Left lobe of liver (tissue), 2 donors: ENCODE measurements at regions not wholly inside any gene's neighbourhood (a gene's known extent, or its start where the extent isn't known, plus 50 kb on each side); places are given as distances from the start of the nearest gene placed in this dataset.

ENCODE experiments used
- ATAC-seq: fragments of 200-7000 bp; cut with Tn5 transposase; one replicate; pipeline ENCODE4 v1.9.1; 2020; ENCODE audit warnings: mild to moderate bottlenecking, moderate library complexity
- DNase-seq: peaks from one replicate; pipeline ENCODE4 v3.0.0-alpha.2; 2020; ENCODE audit warnings: low spot score
- donor health status: DM: no; HTN: no; CAD: no; lungs with moderate emphysema.
- donor health status: DM: no; HTN: yes; CAD: no.

DNA sequence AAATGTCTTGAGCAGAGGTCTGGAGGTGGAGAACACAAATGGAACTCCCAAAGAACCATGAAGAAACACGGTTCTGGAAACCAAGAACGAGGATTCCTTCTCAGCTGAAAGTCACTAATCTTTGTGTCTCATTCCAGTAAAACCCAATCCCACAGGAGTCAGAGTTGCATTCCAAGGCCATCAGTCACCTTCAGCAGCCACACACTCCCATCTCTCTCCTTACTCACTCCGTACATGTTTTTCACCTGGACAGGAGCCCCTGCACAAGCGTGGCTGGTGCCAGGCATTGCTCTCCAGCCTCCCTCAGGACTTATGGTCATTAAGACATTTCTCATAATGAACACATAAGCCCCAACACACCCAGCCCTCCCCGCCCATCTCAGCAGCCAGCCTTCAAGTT is 175.4 kb upstream of the SIX2 start:
- no peak for DNase-seq
- ATAC-seq = no peak

- no peak for ATAC-seq
- no peak for DNase-seq
These were observed 173.5 kb upstream of the SIX2 start for GRCh38 chr2:45182667-45183295.

DNA sequence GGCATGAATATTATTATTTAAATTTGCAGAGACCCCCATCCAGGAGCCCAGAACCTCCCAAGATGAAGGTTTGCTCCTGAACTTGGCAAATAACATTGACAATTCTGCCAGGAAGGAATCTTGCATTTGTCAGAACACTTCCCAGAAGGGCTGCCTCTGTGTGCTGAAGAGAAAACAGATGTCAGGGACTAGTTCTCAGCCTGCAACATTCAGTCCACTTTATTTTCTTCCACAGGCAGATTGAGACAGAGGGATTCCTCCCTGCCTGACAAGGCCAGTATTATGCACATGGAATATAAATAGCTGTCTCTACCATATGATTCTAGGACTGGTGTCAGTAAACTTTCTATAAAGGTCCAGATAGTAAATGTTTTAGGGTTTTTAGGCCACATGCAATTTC is 171.5 kb upstream of the SIX2 start:
- no peak for DNase-seq
- ATAC-seq = no peak

- DNase-seq (no peak), ATAC-seq (no peak)
These were observed 170.9 kb upstream of the SIX2 start for GRCh38 chr2:45180033-45180746.

- ATAC-seq = no peak
- no peak for DNase-seq
These were observed 169.6 kb upstream of the SIX2 start for GRCh38 chr2:45178854-45179253.

DNA sequence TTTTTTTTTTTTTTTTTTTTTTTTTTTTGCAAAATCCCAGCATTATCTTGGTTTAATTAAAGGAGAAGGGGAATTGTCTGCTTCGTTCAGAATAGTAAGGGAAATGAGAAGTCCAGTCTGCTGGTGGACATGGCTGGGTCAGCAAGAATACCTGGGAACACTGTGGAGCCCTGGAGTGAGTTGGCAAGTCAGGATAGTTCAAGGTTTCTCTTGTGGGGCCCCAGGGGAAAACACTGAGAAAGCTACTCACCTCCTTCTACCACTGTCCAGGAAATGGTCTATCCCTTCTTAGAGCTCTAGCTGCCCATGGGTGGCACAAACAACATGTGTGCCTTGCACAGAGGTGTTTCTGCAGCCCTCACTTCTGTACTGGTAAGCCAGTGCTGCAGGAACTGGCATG is 169.1 kb upstream of the SIX2 start:
- DNase-seq = no peak
- ATAC-seq = no peak

DNA sequence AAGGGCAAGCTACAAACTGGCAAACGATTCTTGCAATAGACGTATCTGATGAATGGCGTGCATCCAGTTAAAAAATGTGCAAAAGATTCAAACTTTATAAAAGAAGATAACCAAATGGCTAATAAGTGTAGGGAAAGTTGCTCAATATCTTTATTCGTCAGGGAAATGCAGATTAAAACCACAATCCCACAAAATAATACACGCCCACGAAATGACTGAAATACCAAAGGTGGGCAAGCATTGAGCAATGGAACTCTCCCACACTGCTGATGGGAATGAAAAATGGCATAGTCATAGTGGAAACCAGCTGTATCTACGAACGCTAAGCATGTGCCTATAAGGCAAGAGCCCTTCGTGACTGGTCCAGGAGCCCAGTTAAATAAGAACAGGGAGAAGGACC is 168.6 kb upstream of the SIX2 start:
- DNase-seq (no peak), ATAC-seq (no peak)

GRCh38 chr2:45176390-45176789 is 167.1 kb upstream of the SIX2 start:
- no peak for ATAC-seq
- DNase-seq = no peak

DNA sequence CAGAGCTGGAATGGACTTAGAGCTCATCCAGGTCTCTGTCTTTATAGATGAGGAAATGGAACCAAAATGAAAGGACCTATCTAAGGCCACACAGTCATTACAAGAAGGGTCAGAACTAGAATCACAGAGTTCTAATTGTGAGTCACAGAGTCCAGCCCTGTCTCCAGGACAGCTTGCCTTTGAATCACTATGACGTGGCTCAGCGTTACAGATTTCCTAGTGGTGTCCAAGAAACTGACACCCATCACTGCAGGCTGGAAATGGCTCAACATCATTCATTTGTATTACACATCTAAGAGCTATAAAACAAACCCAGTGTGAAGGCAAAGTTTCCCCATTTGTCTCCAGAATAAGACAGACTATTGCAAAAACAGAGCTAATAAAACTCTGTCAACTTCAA is 164.3 kb upstream of the SIX2 start:
- ATAC-seq = no peak
- DNase-seq = no peak

DNA sequence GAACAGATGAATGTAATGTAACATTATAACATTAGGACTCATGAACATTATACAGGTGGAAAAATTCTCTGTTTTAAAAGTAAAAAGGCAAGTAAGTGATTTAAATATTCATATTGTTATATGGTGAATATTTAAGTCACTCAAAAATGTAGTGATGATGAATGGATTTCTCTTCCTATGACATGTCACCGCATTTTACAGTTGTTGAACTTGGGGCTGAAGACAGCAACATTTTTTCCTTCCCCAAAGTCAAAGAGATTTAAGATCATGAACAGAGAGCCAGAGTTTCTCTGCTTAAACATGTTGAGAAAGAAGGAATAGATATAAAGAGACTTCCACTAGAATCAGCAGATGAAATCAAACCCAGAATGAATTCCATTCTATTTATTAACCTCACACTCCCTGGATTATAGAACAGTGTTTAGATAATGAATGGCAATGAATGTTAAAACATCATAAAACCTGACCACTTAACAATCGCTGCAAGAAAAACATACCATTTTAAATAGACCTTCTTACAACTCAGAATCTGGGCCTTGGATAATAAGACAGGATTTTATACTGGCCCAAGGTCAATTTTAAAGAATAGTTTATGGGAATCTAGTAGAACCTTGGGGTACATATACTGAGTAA is 163.6 kb upstream of the SIX2 start:
- DNase-seq (no peak), ATAC-seq (no peak)

- ATAC-seq (no peak), DNase-seq (no peak)
These were observed 162.9 kb upstream of the SIX2 start for GRCh38 chr2:45172142-45172541.

DNA sequence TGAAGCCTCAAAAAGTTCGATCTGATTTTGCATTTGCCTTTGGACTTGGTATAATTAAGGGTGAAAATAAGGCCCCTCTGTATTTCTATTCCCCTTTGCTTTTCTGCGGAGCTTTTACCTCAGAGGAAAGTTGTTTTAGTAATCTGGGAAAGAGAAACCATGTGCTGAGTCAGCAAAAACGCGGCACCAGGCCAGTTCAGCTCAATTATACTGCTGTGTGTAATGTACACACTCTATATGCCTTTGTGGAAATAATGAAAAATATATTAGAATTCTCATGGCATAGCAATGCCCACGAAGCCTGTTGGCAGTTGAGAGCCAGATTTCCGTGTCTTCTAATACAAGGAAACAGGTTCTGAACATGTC is 161.9 kb upstream of the SIX2 start:
- DNase-seq (no peak), ATAC-seq (no peak)

GRCh38 chr2:45170191-45171135 is 161.2 kb upstream of the SIX2 start:
- no peak for ATAC-seq
- DNase-seq = no peak

- peak; percentile 68 for ATAC-seq
- DNase-seq = no peak
These were observed 160.3 kb upstream of the SIX2 start for GRCh38 chr2:45169339-45170190.

GRCh38 chr2:45168711-45169338 is 159.6 kb upstream of the SIX2 start:
- ATAC-seq = peak; percentile 66
- DNase-seq = no peak

GRCh38 chr2:45167920-45168629 is 158.8 kb upstream of the SIX2 start:
- ATAC-seq (no peak), DNase-seq (no peak)

DNA sequence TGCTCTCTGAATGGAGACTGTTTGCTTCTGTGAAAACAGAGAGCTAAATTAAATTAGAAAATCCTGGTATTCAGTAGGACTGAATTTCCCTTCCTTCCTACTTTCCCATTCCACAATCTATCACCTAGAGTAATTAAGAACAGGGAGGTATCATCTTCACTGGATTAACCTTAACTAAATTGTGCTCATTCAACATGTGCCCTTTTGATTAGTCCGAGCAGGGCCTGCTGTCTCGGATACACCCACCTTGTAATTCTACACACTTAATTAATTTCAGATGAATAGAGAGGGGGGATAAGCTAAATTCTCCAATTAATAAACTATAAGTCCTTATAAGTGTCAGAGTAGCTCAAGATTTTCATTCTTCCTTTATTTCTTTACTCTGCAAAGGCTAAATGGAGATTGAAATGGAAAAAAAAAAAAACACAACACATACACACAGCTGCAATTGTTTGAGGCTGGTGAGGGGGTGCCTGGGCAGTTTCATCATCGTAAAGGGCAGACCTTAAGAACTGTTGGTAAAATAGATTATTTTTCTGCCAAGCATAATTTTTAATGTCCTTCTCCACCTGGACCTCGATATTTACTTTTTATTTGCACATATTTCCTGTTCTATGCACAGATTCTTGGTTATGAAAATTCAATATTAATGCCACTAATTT is 157.1 kb upstream of the SIX2 start:
- DNase-seq = no peak
- no peak for ATAC-seq

DNA sequence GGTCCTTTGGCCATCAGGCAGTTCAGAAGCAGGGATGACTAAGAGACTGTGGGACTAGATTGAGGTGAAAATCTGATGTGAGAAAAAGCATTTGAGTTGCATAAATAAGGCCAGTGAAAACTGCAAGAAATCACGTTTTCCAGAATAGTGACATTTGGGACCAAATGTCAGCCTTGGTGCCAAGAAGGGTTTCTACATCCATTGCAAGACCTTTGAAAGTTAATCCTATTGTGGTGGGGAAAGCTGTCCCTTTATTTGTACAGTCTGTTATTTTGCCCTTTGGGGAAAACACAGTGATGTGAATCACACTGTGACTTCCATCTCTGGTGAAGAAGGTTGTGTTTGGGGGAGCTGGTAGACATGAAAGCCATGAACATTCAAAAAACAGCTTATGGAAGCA is 153.5 kb upstream of the SIX2 start:
- no peak for ATAC-seq
- DNase-seq = no peak

GRCh38 chr2:45156605-45157004 is 147.4 kb upstream of the SIX2 start:
- ATAC-seq (no peak), DNase-seq (no peak)
